NCI-H146 (cell line): ENCODE measurements at regions not wholly inside any gene's neighbourhood (a gene's known extent, or its start where the extent isn't known, plus 50 kb on each side); places are given as distances from the start of the nearest gene placed in this dataset.
A peak's percentile ranks its signal among the peaks of the same experiment; 100 is the strongest.
"Not testable (repeated sequence)": the region's sequence is repeated elsewhere in the genome, so short reads cannot be mapped to it uniquely, and the experiment has no call there.

Experiments
- DNase-seq: peaks from one replicate; lab custom pipeline; 2025; lab: John Stamatoyannopoulos, UW

DNA sequence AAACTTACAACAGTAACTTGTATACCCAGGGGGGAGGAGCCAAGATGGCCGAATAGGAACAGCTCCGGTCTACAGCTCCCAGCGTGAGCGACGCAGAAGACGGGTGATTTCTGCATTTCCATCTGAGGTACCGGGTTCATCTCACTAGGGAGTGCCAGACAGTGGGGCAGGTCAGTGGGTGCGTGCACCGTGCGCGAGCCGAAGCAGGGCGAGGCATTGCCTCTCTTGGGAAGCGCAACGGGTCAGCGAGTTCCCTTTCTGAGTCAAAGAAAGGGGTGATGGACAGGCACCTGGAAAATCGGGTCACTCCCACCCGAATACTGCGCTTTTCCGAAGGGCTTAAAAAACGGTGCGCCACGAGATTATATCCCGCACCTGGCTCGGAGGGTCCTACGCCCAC lies 278.8 kb downstream of the FAM47B start:
- DNase-seq, result not testable (repeated sequence)

DNA sequence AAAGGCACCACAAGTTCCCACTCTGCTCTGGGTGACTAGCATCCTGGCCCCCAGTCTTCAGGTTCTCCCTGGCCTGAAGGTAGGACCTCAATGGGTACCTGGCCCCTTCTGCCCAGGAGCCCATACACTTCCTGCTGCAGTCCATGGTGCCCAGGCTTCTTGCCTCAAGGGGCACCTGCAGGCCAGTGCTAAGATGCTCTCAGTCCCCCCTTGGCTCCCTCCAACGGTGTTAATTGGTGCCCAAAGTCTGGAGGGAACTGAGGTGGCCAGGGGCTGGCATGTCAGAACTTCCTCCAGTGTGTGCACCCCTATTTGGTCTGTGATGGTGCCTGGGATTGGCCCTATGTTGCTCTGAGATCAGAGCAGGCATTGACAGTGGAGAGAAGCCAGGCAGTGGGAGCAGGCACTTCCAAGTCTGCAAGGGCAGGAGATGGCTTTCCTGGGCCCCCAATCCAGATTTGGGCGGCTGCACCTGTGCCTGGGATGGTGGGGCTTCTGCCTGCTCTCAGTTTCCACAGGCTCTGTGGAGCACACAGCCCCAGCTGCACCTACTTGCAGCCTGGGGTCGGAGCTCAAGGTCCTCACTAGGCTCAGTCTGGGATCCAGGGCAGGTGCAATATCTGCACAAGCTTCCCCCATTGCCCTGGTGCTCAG lies 301.6 kb downstream of the FAM47B start:
- DNase-seq, result no peak

DNA sequence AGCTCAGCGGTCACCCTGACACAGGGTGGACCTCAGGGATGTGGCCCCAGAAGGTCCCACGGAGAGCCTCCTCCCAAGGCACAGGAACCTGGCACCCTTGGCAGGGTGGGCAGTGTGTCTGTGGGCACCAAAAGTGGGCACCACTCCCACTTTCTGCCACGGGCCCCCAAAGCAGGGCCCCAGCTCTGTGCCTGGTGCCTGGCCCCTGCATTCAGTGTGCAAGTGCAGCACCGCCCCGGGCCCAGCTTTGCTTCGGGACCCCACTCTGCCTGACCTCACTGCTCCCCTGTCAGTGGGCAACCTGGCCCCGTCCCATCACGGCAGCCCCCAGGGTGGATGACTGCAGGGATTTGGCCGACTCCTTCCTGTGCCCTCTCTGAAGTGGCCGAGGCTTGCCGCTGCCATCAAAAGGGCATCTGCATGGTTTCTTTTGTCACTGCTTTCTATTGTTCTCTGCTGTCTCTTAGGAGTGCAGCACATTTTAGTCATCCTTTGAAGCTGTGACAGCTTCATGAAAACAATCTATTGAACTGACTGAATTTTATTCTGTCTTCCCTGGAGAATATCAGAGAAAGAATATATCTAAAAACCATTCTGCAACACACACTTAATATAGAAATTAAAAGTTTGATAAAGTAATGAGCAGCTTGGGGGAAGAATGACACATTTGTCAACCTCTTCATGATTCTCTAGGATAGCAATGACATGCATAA lies 302.4 kb downstream of the FAM47B start:
- no peak for DNase-seq

DNA sequence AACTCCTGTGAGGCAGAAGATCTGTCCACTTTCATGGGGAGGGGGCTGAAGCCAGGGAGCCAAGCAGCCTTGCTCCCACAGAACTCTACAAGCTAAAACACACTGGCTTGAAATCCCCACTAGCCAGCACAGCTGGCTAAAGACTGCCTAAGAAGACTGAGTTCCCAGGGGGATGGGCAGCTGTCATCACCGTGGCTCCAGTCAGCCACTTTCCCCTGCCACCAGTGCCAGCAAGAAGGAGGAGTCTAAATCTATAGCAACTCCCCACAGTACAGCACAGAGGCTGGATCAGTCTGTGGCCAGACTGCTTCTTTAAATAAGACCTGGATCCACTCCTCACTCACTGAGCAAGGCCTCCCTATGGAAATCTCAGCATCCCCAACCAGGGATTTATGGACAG lies 308.6 kb downstream of the FAM47B start:
- no peak for DNase-seq

DNA sequence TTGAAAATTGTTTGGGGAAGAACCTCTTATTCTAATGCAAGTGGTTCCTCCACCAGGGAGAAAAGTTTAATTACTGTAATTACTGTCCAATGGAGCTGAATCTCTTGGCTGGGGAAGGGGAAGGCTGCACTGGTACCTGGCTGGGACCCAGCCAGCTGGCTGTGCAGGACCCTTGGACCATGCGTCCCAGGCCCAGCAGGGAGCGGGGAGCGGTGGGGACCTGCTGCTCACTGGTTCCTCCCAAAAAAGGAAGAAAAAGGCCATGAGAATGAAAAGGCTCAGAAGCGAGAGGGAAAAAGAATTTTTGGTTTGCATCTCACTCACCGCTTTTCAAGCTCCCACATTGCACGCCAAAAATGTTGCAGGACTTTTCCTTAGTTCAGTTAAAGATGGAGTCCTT lies 333.5 kb downstream of the FAM47B start:
- no peak for DNase-seq

DNA sequence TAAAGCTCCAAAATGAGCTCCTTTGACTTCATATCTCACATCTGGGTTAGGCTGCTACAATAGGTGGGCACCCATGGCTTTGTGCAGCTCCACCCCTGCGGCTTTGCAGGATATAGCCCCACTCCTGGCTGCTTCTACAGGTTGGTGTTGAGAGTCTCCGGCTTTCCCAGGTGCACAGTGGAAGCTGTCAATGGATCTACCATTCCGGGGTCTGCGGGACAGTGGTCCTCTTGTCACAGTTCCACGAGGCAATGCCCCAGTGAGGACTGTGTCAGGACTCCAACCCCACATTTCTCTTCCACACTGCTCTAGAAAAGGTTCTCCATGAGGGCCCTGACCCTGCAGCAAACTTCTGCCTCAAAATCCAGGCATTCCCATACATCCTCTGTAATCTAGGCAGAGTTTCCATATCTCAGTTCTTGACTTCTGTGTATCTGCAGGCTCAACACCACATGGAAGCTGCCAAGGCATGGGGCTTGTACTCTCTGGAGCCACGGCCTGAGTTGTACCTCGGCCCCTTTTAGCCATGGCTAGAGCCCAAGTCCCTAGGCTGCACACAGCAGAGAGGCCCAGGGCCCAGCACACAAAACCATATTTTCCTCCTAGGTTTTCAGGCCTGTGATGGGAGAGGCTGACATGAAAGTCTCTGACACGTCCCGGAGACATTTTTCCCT lies 342.8 kb downstream of the FAM47B start:
- DNase-seq, result no peak

DNA sequence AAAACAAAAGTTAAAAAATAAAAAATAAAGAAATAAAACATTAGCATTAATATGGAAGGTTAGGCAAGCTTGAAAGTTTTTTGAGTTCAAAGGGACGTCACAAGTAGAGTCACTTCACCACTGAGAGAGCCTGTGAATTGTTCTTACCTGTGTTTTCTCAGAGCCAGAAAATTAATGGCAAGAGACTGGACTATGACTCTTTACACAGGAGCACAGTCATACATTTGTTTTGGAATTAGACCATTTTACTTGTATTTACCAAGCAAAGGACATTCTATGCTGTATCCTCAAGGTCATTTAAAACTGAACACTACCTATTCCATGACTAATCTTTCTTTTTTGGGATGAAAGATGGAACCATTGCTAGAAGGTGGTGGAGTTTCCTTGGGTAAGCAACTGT lies 346.1 kb downstream of the FAM47B start:
- no peak for DNase-seq

DNA sequence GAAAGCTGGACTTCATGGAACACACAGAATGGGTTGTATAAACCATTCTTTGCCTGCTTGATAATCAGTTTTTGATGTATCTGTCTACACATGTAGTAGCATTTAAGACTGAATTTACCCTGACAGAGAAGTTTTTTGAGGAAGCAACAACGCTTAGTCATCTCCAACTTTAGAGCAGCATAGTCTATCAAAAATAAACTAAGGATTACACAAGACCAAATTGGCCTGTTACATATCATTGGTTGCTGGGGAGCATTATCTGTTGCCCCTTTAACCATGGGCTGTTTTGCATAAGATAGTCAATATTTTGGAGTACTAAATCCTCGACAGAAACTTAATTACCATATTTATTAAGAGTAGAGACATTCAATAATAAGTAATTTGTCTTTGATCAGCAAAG lies 347.4 kb downstream of the FAM47B start:
- no peak for DNase-seq

DNA sequence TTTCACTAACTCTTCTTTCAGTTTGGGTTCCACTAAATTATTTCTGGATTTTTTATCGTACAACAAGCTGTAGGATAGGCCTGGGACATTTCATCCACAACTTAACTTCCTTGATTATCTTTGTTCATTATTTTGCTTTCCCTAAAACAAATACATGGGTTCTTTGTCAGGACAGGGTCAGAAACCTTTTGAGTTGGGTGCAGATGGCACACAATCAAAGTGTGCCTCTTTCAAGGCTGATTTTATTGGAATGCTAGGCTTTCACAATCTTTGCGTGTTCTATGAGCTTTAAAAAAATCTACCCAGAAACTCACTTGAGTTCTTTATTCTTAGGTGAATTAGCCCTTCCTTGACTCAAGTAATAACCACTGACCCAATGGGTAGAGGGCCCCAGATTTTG lies 348.4 kb downstream of the FAM47B start:
- DNase-seq, result no peak

DNA sequence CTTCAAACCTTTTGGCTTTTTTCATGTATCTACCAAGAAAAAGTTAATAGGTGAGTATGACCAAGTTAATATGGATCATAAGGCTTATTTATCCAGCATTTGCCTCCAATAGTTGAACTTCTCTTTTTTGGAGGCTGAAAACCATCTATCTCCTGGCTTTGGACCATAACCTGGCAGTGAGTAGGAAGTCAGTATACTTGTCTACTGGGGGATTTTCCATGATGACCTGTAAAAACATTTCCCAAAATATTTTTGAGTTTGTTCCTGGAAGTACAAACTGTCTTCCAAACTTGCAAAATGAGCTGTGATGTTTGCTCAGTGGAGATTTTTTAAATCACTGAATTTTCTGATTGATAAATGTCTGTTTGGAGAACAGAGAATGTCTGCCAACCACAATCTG lies 349.9 kb downstream of the FAM47B start:
- no peak for DNase-seq

DNA sequence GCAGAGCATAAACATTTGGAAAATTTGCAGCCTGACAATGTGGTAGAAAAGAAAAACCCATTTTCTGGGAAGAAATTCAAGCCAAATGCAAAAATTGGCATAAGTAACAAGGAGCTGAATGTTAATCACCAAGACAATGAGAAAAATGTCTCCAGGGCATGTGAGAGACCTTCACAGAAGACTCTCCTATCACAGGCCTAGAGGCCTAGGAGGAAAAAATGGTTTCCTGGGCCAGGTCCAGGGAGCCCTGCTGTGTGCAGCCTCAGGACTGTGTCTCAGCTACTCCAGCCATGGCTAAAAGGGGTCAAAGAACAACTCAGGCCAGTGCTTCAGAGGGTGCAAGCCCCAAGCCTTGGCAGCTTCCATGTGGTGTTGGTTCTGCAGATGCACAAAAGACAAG lies 362.4 kb downstream of the FAM47B start:
- DNase-seq, result not testable (repeated sequence)

DNA sequence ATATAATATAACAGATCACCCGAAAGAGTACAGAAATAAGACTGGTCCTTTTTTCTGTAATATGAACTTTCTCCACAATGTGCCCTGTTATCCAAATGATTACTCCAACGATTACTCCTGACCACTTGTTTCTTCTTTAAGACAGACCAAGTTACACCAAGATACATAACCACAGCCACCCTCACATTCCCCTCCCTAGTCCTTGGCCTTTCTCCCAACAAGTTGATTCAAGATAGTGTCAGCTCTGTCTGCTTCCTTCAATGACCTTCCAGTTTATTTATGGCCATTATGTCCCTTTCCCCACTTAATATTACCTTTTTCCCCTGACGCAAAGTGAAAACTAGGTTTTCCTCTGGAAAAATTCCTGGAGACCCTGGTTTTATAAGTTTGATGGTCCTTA lies 397.2 kb downstream of the FAM47B start:
- DNase-seq, result no peak

DNA sequence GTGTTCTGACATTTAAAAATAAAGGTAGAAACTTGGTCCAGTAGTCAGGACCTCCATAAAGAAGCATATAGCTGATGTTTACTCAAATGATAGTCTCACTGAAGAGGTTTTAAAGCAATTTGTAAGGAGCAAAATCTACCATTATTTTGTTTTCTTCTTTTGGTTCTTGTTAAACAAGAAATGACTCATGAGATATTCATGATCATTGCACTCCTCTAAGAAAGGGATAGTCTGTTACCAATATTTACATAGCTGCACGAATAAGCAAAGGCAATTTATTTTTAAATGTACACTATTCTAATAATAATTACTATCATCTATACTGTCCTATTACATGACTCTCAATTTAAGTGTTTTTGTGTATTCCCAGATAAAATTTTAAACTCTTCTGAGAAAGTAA lies 397.9 kb downstream of the FAM47B start:
- no peak for DNase-seq

DNA sequence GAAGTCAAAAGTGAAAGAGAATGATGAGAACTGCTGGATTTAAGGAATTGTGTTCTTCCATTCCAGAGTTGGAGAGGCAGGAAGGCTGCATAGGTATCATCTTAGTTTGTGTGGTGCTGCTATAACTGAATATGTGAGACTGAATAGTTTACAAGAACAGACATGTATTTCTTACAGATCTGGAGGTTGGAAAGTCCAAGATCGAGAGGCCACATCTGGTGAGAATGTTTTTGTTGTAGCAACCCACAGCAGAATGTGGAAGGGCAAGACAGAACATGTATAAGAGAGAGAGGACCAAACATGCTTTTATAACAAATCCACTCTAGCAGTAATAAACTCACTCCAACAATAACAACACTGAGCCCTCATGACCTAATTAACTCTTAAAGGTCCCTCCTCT lies 408.6 kb downstream of the FAM47B start:
- DNase-seq, result no peak

DNA sequence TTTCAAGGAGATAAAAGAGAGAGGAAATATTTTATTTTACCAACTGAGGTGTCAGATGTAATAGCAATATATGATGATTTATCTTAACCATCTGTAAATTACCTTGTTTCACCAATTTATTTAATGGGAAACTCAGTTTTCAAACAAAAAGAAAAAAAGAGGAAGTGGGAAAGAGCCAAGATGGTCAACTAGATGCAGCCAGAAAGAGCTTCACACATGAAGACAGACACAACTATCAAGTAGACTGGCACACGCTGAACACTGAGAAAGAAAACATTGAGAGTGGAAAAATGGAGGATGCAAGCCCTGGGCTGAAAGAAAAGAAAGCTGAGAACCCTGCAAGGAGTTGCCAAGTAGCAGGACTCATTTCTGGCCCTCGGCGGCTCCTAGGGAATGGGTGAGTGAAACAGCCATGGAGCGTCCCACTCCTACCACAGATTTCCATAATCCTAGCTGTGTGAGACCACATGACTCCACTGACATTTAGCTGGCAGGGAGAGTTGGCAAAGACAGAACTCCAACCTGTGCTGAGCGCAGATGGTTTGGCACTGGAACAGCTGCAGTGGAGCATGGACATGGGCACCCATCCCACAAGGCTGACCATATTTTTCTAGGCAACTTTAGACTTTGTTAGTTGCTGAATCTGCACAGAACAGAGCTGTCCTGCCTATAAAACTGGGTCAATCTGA lies 409.3 kb downstream of the FAM47B start:
- no peak for DNase-seq

DNA sequence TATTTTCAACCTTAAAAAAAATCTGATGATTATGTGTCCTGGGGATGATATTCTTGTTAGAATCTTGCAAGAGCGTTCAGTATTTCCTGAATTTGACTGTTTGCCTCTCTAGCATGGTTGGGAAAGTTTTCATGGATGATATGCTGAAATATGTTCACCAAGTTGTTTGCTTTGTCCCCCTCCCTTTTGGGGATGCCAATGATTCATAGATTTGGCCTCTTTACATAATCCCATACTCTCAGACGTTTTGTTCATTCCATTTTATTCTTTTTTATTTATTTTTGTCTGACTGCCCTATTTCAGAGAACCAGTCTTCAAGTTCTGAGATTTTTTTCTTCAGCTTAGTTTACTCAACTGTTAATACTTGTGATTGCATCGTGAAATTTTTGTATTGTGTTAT lies 415.1 kb downstream of the FAM47B start:
- DNase-seq, result no peak

DNA sequence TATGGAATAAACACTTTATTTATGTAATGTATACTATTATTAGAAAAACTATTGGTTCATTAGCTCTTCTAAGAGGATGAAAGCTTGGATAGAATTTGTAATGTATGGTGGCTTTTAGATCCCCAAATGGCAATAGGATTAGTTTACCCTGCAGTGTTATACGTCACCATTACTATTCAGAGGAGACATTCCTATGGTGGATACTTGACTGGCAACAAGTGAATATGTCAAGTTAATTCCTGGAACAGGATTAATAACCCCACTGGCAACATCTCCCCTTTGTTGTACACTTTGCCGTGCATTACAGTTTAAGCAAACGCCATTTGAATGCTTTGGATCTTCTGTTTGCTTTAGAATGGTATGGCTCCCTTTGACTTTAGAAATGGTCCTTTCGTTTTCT lies 420.3 kb downstream of the FAM47B start:
- DNase-seq, result no peak

DNA sequence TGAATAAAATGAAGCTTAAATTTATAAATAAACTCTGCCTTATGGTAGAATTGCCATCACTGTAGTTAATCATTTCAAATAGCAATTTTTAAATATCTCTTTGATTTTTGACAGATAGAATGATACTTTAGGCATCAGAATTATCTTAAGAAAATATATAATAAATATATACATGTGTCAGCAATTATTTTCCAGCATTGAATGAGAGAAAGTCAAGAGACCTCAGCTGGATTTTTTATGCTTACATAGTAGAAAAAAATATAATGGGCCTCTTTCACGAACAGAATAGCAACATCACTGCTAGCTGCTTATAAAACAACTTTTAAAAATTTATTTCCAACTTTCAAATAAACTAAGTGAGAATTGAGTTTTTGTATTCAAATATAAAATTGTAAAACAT lies 424.0 kb upstream of the MAGEB16 start:
- DNase-seq, result no peak

DNA sequence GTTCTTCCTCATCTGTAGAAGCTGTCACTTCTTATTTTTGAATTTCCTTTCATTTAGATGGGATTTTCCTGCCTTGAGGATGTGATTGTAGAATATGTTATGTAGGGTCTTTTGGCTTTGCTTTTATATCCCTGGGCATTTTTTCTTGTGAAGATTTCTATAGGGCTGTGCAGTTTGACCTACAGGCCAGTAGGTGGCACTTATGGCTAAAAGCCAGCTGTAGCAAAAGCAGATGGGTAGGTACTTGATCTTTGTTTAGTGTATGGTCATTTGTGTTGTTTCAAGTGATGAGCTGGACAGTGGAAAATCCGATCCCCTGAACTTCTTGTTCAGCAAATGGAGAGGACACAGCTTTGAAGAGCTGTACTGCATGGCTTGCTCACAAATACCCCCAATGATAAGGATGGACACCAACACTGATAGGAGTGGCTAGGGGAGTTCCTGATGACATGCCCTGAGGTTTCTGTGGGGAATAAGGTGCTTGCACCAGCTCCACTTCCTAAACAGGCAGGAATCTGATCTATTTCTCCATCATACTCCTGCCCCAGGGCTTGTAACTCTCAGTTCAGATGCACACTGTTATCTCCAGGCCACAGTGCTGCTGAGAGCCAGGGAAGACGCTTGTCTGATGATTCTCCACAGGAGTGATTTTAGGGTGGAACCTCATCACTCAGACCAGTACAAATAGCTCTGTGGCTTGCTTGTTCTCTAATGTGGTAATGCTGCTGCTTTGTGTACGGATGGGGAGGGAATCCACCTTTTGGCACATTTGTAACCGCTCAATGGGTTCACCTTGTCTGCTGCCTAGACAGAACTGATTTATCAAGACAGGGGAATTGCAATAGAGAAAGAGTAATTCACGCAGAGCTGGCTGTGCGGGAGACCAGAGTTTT lies 417.1 kb upstream of the MAGEB16 start:
- peak; percentile 12 for DNase-seq

DNA sequence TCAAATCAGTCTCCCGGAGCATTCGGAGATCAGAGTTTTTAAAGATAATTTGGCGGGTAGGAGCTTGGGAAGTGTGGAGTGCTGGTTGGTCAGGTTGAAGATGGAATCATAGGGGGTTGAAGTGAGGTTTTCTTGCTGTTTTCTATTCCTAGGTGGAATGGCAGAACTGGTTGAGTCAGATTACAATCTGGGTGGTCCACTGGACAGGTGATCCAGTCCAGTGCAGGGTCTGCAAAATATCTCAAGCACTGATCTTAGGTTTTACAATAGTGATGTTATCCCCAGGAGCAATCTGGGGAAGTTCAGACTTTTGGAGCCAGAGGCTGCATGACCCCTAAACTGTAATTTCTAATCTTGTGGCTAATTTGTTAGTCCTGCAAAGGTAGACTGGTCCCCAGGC lies 416.4 kb upstream of the MAGEB16 start:
- DNase-seq, result not testable (repeated sequence)

DNA sequence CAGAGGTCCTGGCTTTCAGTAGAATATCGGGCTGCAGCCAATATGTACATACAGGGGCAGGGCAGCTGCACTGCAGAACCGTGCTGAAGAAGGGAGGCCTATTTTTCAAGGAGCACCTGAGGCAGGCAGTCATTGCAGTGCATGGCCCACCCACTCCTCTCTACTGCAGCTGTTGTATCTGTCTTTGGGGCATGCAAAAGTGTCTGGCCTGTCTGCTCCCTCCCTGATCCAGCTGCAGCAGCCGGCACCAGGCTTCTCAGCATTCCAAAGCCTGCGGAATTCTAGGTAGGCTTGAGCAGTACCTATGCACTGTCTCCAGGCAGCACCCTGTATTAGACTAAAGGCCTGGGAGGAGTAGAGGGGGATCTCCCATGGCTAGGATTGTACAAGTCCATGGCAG lies 415.2 kb upstream of the MAGEB16 start:
- no peak for DNase-seq

DNA sequence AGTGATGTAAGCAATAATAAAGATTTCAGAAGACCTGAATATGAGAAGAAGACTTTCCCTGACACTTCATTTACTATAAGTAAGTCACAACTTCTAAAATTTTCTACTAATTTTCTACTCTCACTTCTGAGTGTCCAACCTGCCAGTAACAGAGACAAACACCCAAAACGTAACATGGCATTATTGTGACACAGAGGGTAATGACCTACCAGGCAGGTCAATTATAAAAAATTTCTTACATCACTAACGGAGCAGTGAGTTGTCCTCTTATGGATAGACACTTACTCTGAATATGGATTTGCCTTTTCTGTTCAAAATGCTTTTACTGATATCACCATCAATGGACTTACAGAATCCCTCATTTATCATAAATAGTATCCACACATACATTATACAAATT lies 405.9 kb upstream of the MAGEB16 start:
- no peak for DNase-seq
